GM23338 (cell line): ENCODE measurements at regions not wholly inside any gene's neighbourhood (a gene's known extent, or its start where the extent isn't known, plus 50 kb on each side); places are given as distances from the start of the nearest gene placed in this dataset.

Source experiments
- CREB1 ChIP-seq: fragments of 250-450 bp; sonication (Bioruptor Pico); IDR thresholded peaks from 2 replicates; pipeline ENCODE4 v1.5.0; 2020; ENCODE audit warnings: low read depth, mild to moderate bottlenecking, moderate library complexity
- EZH2 ChIP-seq: fragments of 200-600 bp; sonication (generic); IDR thresholded peaks from one replicate; pipeline ENCODE4 v1.8.0; 2017; ENCODE audit warnings: antibody characterized with exemption, mild to moderate bottlenecking, low read depth; ENCODE audit not compliant: unreplicated experiment
- EZH2phosphoT487 ChIP-seq: fragments of 200-600 bp; sonication (generic); IDR thresholded peaks from one replicate; pipeline ENCODE4 v1.8.1; 2018; ENCODE audit warnings: antibody characterized with exemption; ENCODE audit not compliant: unreplicated experiment
- POLR2AphosphoS5 ChIP-seq: IDR thresholded peaks from 2 replicates; pipeline ENCODE4 v1.6.1; 2016; ENCODE audit warnings: antibody characterized with exemption, low read depth
- TF ChIP-seq, protein P1 (sequence below), 2 experiments: fragments of 200-600 bp in 1 of 2; sonication (generic) in 1 of 2; conservative IDR thresholded peaks; 2 replicates each; pipeline versions ENCODE4 v1.5.1 to v1.6.1; 2016 to 2017; ENCODE audit warnings: antibody characterized with exemption in 2 of 2, low read depth in 2 of 2, mild to moderate bottlenecking in 2 of 2, moderate library complexity in 1 of 2
- TF ChIP-seq, protein P2 (sequence below): fragments of 250-450 bp; sonication (Bioruptor Pico); IDR thresholded peaks from 2 replicates; pipeline ENCODE4 v1.5.0; 2020; ENCODE audit warnings: mild to moderate bottlenecking, moderate library complexity
- TF ChIP-seq, protein P3 (sequence below): IDR thresholded peaks from one replicate; pipeline ENCODE4 v1.6.1; 2018; ENCODE audit warnings: antibody characterized with exemption; ENCODE audit not compliant: unreplicated experiment

DNA sequence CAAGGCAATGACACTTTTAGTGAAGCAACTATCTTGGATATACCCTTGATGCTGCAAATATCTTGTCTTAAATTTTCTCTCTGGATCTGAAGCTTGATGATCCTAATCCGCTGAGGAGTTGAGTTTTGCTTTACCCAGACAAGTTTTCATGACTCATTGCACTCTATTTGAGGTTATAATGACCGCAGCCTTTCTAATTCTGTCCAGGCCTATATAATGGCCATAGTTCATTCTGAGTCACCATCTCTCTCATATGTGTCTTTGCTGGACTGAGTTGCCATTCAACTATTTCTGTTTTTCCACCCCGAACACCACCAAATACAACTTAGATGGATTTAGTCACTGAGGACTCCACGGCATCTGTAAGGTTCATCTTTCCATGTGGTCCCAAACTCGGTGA is 802.1 kb upstream of the FAM98A start:
- no peak for TF ChIP-seq EZH2
- TF ChIP-seq, protein P1, sequence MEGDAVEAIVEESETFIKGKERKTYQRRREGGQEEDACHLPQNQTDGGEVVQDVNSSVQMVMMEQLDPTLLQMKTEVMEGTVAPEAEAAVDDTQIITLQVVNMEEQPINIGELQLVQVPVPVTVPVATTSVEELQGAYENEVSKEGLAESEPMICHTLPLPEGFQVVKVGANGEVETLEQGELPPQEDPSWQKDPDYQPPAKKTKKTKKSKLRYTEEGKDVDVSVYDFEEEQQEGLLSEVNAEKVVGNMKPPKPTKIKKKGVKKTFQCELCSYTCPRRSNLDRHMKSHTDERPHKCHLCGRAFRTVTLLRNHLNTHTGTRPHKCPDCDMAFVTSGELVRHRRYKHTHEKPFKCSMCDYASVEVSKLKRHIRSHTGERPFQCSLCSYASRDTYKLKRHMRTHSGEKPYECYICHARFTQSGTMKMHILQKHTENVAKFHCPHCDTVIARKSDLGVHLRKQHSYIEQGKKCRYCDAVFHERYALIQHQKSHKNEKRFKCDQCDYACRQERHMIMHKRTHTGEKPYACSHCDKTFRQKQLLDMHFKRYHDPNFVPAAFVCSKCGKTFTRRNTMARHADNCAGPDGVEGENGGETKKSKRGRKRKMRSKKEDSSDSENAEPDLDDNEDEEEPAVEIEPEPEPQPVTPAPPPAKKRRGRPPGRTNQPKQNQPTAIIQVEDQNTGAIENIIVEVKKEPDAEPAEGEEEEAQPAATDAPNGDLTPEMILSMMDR (conservative IDR thresholded peaks at IDR 0.05; ENCODE audit: low read depth in 2 of 2): no peak
- TF ChIP-seq CREB1 (CRISPR knock-in tag): no peak
- TF ChIP-seq POLR2AphosphoS5: no peak
- TF ChIP-seq EZH2phosphoT487: no peak
- TF ChIP-seq, protein P2, sequence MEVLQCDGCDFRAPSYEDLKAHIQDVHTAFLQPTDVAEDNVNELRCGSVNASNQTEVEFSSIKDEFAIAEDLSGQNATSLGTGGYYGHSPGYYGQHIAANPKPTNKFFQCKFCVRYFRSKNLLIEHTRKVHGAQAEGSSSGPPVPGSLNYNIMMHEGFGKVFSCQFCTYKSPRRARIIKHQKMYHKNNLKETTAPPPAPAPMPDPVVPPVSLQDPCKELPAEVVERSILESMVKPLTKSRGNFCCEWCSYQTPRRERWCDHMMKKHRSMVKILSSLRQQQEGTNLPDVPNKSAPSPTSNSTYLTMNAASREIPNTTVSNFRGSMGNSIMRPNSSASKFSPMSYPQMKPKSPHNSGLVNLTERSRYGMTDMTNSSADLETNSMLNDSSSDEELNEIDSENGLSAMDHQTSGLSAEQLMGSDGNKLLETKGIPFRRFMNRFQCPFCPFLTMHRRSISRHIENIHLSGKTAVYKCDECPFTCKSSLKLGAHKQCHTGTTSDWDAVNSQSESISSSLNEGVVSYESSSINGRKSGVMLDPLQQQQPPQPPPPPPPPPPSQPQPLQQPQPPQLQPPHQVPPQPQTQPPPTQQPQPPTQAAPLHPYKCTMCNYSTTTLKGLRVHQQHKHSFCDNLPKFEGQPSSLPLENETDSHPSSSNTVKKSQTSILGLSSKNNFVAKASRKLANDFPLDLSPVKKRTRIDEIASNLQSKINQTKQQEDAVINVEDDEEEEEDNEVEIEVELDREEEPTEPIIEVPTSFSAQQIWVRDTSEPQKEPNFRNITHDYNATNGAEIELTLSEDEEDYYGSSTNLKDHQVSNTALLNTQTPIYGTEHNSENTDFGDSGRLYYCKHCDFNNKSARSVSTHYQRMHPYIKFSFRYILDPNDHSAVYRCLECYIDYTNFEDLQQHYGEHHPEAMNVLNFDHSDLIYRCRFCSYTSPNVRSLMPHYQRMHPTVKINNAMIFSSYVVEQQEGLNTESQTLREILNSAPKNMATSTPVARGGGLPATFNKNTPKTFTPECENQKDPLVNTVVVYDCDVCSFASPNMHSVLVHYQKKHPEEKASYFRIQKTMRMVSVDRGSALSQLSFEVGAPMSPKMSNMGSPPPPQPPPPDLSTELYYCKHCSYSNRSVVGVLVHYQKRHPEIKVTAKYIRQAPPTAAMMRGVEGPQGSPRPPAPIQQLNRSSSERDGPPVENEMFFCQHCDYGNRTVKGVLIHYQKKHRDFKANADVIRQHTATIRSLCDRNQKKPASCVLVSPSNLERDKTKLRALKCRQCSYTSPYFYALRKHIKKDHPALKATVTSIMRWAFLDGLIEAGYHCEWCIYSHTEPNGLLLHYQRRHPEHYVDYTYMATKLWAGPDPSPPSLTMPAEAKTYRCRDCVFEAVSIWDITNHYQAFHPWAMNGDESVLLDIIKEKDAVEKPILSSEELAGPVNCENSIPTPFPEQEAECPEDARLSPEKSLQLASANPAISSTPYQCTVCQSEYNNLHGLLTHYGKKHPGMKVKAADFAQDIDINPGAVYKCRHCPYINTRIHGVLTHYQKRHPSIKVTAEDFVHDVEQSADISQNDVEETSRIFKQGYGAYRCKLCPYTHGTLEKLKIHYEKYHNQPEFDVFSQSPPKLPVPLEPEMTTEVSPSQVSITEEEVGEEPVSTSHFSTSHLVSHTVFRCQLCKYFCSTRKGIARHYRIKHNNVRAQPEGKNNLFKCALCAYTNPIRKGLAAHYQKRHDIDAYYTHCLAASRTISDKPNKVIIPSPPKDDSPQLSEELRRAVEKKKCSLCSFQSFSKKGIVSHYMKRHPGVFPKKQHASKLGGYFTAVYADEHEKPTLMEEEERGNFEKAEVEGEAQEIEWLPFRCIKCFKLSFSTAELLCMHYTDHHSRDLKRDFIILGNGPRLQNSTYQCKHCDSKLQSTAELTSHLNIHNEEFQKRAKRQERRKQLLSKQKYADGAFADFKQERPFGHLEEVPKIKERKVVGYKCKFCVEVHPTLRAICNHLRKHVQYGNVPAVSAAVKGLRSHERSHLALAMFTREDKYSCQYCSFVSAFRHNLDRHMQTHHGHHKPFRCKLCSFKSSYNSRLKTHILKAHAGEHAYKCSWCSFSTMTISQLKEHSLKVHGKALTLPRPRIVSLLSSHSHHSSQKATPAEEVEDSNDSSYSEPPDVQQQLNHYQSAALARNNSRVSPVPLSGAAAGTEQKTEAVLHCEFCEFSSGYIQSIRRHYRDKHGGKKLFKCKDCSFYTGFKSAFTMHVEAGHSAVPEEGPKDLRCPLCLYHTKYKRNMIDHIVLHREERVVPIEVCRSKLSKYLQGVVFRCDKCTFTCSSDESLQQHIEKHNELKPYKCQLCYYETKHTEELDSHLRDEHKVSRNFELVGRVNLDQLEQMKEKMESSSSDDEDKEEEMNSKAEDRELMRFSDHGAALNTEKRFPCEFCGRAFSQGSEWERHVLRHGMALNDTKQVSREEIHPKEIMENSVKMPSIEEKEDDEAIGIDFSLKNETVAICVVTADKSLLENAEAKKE: no peak
- TF ChIP-seq, protein P3, sequence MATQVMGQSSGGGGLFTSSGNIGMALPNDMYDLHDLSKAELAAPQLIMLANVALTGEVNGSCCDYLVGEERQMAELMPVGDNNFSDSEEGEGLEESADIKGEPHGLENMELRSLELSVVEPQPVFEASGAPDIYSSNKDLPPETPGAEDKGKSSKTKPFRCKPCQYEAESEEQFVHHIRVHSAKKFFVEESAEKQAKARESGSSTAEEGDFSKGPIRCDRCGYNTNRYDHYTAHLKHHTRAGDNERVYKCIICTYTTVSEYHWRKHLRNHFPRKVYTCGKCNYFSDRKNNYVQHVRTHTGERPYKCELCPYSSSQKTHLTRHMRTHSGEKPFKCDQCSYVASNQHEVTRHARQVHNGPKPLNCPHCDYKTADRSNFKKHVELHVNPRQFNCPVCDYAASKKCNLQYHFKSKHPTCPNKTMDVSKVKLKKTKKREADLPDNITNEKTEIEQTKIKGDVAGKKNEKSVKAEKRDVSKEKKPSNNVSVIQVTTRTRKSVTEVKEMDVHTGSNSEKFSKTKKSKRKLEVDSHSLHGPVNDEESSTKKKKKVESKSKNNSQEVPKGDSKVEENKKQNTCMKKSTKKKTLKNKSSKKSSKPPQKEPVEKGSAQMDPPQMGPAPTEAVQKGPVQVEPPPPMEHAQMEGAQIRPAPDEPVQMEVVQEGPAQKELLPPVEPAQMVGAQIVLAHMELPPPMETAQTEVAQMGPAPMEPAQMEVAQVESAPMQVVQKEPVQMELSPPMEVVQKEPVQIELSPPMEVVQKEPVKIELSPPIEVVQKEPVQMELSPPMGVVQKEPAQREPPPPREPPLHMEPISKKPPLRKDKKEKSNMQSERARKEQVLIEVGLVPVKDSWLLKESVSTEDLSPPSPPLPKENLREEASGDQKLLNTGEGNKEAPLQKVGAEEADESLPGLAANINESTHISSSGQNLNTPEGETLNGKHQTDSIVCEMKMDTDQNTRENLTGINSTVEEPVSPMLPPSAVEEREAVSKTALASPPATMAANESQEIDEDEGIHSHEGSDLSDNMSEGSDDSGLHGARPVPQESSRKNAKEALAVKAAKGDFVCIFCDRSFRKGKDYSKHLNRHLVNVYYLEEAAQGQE: no peak
